A549 (cell line): ENCODE measurements at regions not wholly inside any gene's neighbourhood (a gene's known extent, or its start where the extent isn't known, plus 50 kb on each side); places are given as distances from the start of the nearest gene placed in this dataset.

ENCODE experiments used
- ATAC-seq, 2 experiments: fragments of 200-7000 bp in 1 of 2; fragments of >200 bp in 1 of 2; cut with Nextera tagmentation in 1 of 2; cut with Tn5 transposase in 1 of 2; 3 replicates each; pipeline versions ENCODE4 v1.8.0 to v1.9.1; 2018 to 2020; ENCODE audit warnings: mild to moderate bottlenecking in 1 of 2, moderate library complexity in 1 of 2
- CTCF ChIA-PET: fragments of 300-600 bp; sonication (Branson Sonifier 250); formaldehyde crosslinking; extraction: SDS; loops from one replicate; lab custom pipeline; 2021; ENCODE audit warnings: antibody characterized with exemption, inconsistent platforms; lab: Yijun Ruan, JAX
- POLR2A ChIA-PET: fragments of 350-600 bp; formaldehyde crosslinking; extraction: SDS; loops from one replicate; lab custom pipeline; 2021; ENCODE audit warnings: antibody characterized with exemption, inconsistent platforms; lab: Yijun Ruan, JAX
- DNase-seq, 2 experiments: peaks; one replicate each; pipeline versions ENCODE4 v3.0.0 to v3.0.0-alpha.2; 2011 to 2016; ENCODE audit warnings: low read depth in 1 of 2, low spot score in 1 of 2
- FAIRE-seq: peaks from 2 replicates; lab custom pipeline; 2011; peaks lifted over from hg19 to GRCh38; lab: Jason Lieb, UNC
- H3K27ac ChIP-seq, 2 experiments: fragments of >200 bp; sonication (Bioruptor Twin); formaldehyde crosslinking; 3 replicates each; pipeline ENCODE4 v1.5.1; 2016 to 2017
- H3K4me1 ChIP-seq: fragments of >200 bp; sonication (Bioruptor Twin); formaldehyde crosslinking; 3 replicates; pipeline ENCODE4 v1.6.1; 2016
- H3K4me2 ChIP-seq: fragments of >200 bp; sonication (Bioruptor Twin); formaldehyde crosslinking; 3 replicates; pipeline ENCODE4 v1.6.1; 2016
- H3K4me3 ChIP-seq: fragments of >200 bp; sonication (Bioruptor Twin); formaldehyde crosslinking; 3 replicates; pipeline ENCODE4 v1.5.1; 2016
- H3K9me3 ChIP-seq: fragments of >200 bp; sonication (Bioruptor Twin); formaldehyde crosslinking; 3 replicates; pipeline ENCODE4 v1.6.1; 2016
- BHLHE40 ChIP-seq: IDR thresholded peaks from 2 replicates; pipeline ENCODE4 v1.6.1; 2012; ENCODE audit warnings: low read depth, low read length, inconsistent platforms
- CHD4 ChIP-seq: fragments of 200-600 bp; sonication (generic); IDR thresholded peaks from 2 replicates; pipeline ENCODE4 v1.6.1; 2016; ENCODE audit warnings: antibody characterized with exemption, mild to moderate bottlenecking, borderline replicate concordance
- EHF ChIP-seq: fragments of 250-450 bp; sonication (Bioruptor Pico); IDR thresholded peaks from 2 replicates; pipeline ENCODE4 v1.5.0; 2020; ENCODE audit warnings: mild to moderate bottlenecking
- EP300 ChIP-seq, 2 experiments: fragments of >200 bp; sonication (Bioruptor Twin); formaldehyde crosslinking; IDR thresholded peaks; 2 replicates in 1 of 2; 3 replicates in 1 of 2; pipeline ENCODE4 v1.6.1; 2016 to 2017
- ESRRA ChIP-seq: fragments of 150-350 bp; IDR thresholded peaks from 2 replicates; pipeline ENCODE4 v1.6.1; 2014; ENCODE audit warnings: mild to moderate bottlenecking, low read length, borderline replicate concordance
- GATA3 ChIP-seq: IDR thresholded peaks from 2 replicates; pipeline ENCODE4 v1.6.1; 2012; ENCODE audit warnings: borderline replicate concordance
- JUN ChIP-seq, 2 experiments: fragments of >200 bp; sonication (Bioruptor Twin); formaldehyde crosslinking; IDR thresholded peaks; 2 replicates in 1 of 2; 3 replicates in 1 of 2; pipeline ENCODE4 v1.6.1; 2016 to 2017
- KDM5A ChIP-seq: fragments of 200-600 bp; sonication (generic); IDR thresholded peaks from 2 replicates; pipeline ENCODE4 v1.6.1; 2016; ENCODE audit warnings: antibody characterized with exemption, mild to moderate bottlenecking
- MAFK ChIP-seq: fragments of 450-650 bp; IDR thresholded peaks from 2 replicates; pipeline ENCODE4 v1.6.1; 2014; ENCODE audit not compliant: partially characterized antibody
- NFE2L2 ChIP-seq: fragments of 150-350 bp; conservative IDR thresholded peaks from 2 replicates; pipeline ENCODE4 v1.6.1; 2014; ENCODE audit warnings: low read length
- NPAS2 ChIP-seq: fragments of 250-450 bp; sonication (Bioruptor Pico); IDR thresholded peaks from 2 replicates; pipeline ENCODE4 v1.8.0; 2022; ENCODE audit warnings: mild to moderate bottlenecking, moderate library complexity, borderline replicate concordance
- NR3C1 ChIP-seq: fragments of >200 bp; sonication (Bioruptor Twin); formaldehyde crosslinking; IDR thresholded peaks from 3 replicates; pipeline ENCODE4 v1.6.1; 2017
- RNF2 ChIP-seq: fragments of 200-600 bp; sonication (generic); IDR thresholded peaks from 2 replicates; pipeline ENCODE4 v1.6.1; 2016; ENCODE audit warnings: low read depth, mild to moderate bottlenecking, antibody characterized with exemption, moderate library complexity, borderline replicate concordance
- WGBS: methylation state at CpG from one replicate; pipeline ENCODE4 v1.1.6; 2017; ENCODE audit errors: missing lambda C conversion rate; 5-methylcytosine and 5-hydroxymethylcytosine counted together
- TF ChIP-seq, protein P1 (sequence below): IDR thresholded peaks from 2 replicates; pipeline ENCODE4 v1.6.1; 2012
- TF ChIP-seq, protein P2 (sequence below): fragments of >200 bp; sonication (Bioruptor Twin); formaldehyde crosslinking; IDR thresholded peaks from 3 replicates; pipeline ENCODE4 v1.5.1; 2016
- TF ChIP-seq, protein P3 (sequence below): fragments of >200 bp; sonication (Bioruptor Twin); formaldehyde crosslinking; IDR thresholded peaks from 2 replicates; pipeline ENCODE4 v1.6.1; 2016
- TF ChIP-seq, protein P4 (sequence below): fragments of >200 bp; sonication (Bioruptor Twin); formaldehyde crosslinking; IDR thresholded peaks from 3 replicates; pipeline ENCODE4 v1.6.1; 2016
- TF ChIP-seq, protein P5 (sequence below): fragments of 200-600 bp; sonication (generic); IDR thresholded peaks from 2 replicates; pipeline ENCODE4 v1.6.1; 2016; ENCODE audit warnings: antibody characterized with exemption, mild to moderate bottlenecking, moderate library complexity
- TF ChIP-seq, protein P6 (sequence below): fragments of 250-450 bp; sonication (Bioruptor Pico); IDR thresholded peaks from 2 replicates; pipeline ENCODE4 v1.5.0; 2021; ENCODE audit warnings: mild to moderate bottlenecking, moderate library complexity, borderline replicate concordance

DNA sequence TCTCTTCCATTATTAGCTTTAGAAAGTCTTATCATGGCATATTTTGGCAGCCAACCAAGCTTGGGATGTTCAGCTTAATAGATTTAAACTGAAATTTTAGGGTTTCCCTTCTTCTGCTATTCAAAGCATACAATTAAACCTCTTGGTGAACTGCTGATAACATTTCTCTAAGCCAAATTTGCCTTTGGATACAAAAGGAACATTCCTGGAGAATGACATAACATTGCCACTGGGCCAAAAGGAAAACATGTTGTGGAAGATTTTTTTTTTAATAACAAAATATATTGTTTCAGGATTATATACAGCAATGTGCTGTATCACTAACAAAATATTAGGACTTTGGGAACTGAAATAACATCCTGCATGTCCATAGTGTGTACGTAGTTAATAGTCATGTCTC, 215.1 kb upstream of the TBX18 start:
- FAIRE-seq (no peak), ATAC-seq (no peak)
- H3K4me1 ChIP-seq = peaks cover 25% of the 10 kb centered on the region
- H3K4me2 ChIP-seq = no peak overlapping the region
- CTCF ChIA-PET = no interaction called here
- POLR2A ChIA-PET = no interaction called here
- no peaks in the 10 kb centered on the region for H3K9me3 ChIP-seq
- H3K27ac ChIP-seq = no peak overlapping the region
- no peak overlapping the region for H3K4me3 ChIP-seq
- TF ChIP-seq EP300 (IDR thresholded peaks at IDR 0.05) = no peak
- TF ChIP-seq, protein P1, sequence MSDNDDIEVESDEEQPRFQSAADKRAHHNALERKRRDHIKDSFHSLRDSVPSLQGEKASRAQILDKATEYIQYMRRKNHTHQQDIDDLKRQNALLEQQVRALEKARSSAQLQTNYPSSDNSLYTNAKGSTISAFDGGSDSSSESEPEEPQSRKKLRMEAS = no peak
- no peak for TF ChIP-seq RNF2
- TF ChIP-seq, protein P2, sequence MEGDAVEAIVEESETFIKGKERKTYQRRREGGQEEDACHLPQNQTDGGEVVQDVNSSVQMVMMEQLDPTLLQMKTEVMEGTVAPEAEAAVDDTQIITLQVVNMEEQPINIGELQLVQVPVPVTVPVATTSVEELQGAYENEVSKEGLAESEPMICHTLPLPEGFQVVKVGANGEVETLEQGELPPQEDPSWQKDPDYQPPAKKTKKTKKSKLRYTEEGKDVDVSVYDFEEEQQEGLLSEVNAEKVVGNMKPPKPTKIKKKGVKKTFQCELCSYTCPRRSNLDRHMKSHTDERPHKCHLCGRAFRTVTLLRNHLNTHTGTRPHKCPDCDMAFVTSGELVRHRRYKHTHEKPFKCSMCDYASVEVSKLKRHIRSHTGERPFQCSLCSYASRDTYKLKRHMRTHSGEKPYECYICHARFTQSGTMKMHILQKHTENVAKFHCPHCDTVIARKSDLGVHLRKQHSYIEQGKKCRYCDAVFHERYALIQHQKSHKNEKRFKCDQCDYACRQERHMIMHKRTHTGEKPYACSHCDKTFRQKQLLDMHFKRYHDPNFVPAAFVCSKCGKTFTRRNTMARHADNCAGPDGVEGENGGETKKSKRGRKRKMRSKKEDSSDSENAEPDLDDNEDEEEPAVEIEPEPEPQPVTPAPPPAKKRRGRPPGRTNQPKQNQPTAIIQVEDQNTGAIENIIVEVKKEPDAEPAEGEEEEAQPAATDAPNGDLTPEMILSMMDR = no peak
- TF ChIP-seq GATA3 = no peak
- TF ChIP-seq, protein P3, sequence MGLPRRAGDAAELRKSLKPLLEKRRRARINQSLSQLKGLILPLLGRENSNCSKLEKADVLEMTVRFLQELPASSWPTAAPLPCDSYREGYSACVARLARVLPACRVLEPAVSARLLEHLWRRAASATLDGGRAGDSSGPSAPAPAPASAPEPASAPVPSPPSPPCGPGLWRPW = no peak
- TF ChIP-seq, protein P4, sequence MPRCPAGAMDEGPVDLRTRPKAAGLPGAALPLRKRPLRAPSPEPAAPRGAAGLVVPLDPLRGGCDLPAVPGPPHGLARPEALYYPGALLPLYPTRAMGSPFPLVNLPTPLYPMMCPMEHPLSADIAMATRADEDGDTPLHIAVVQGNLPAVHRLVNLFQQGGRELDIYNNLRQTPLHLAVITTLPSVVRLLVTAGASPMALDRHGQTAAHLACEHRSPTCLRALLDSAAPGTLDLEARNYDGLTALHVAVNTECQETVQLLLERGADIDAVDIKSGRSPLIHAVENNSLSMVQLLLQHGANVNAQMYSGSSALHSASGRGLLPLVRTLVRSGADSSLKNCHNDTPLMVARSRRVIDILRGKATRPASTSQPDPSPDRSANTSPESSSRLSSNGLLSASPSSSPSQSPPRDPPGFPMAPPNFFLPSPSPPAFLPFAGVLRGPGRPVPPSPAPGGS = no peak
- no peak for TF ChIP-seq JUN (IDR thresholded peaks at IDR 0.05)
- no peak for TF ChIP-seq KDM5A
- TF ChIP-seq, protein P5, sequence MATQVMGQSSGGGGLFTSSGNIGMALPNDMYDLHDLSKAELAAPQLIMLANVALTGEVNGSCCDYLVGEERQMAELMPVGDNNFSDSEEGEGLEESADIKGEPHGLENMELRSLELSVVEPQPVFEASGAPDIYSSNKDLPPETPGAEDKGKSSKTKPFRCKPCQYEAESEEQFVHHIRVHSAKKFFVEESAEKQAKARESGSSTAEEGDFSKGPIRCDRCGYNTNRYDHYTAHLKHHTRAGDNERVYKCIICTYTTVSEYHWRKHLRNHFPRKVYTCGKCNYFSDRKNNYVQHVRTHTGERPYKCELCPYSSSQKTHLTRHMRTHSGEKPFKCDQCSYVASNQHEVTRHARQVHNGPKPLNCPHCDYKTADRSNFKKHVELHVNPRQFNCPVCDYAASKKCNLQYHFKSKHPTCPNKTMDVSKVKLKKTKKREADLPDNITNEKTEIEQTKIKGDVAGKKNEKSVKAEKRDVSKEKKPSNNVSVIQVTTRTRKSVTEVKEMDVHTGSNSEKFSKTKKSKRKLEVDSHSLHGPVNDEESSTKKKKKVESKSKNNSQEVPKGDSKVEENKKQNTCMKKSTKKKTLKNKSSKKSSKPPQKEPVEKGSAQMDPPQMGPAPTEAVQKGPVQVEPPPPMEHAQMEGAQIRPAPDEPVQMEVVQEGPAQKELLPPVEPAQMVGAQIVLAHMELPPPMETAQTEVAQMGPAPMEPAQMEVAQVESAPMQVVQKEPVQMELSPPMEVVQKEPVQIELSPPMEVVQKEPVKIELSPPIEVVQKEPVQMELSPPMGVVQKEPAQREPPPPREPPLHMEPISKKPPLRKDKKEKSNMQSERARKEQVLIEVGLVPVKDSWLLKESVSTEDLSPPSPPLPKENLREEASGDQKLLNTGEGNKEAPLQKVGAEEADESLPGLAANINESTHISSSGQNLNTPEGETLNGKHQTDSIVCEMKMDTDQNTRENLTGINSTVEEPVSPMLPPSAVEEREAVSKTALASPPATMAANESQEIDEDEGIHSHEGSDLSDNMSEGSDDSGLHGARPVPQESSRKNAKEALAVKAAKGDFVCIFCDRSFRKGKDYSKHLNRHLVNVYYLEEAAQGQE = no peak
- TF ChIP-seq, all 56 proteins: peak for 0
- 83% methylated on average over 1 of the region's 1 CpG for WGBS
- DNase-seq = no peak

DNA sequence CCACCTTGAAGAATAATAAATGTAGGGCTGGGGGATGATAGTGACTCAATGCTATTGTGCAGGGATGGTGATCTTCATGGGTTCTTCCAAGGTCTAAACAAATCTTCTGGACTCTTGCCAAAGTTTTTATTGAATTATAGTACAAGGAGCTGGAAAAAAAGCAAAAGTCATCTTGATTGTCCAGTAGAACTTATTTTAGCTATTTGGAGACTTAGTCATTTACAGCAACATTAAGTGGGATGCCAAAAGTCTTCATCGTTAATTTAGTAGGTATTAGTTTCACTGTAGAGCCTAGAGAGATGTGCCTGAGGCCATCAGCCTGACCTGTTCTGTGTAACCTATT, 212.9 kb upstream of the TBX18 start:
- 13% methylated on average over 1 of the region's 1 CpG for WGBS

More for the DNA sequence above, 212.9 kb upstream of the TBX18 start:
- no peak overlapping the region for H3K4me3 ChIP-seq
- no peak for DNase-seq
- peak; percentile 42 to 56; a peak in 5 of 6 replicates for ATAC-seq
- FAIRE-seq = no peak
- CTCF ChIA-PET = interaction anchor here (0.9 to 1.5 kb wide), 3 partner anchors 10 to 345 kb away, joined by 3 to 4 read pairs (median 4); no protein-coding TSS in a partner anchor
- peak overlapping the region; percentile 63; the same call in 2 of the 3 replicates for H3K4me2 ChIP-seq
- TF ChIP-seq NPAS2 (CRISPR knock-in tag) (no peak), NFE2L2 (no peak), EHF (no peak), EP300 (IDR thresholded peaks at IDR 0.05) (no peak), NR3C1 (no peak), MAFK (no peak), BHLHE40 (no peak), ESRRA (no peak), CHD4 (no peak)
- TF ChIP-seq, protein P6, sequence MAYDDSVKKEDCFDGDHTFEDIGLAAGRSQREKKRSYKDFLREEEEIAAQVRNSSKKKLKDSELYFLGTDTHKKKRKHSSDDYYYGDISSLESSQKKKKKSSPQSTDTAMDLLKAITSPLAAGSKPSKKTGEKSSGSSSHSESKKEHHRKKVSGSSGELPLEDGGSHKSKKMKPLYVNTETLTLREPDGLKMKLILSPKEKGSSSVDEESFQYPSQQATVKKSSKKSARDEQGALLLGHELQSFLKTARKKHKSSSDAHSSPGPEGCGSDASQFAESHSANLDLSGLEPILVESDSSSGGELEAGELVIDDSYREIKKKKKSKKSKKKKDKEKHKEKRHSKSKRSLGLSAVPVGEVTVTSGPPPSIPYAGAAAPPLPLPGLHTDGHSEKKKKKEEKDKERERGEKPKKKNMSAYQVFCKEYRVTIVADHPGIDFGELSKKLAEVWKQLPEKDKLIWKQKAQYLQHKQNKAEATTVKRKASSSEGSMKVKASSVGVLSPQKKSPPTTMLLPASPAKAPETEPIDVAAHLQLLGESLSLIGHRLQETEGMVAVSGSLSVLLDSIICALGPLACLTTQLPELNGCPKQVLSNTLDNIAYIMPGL = no peak
- TF ChIP-seq, protein P1 = no peak
- TF ChIP-seq, all 56 proteins: peak for 0
- no peaks in the 10 kb centered on the region for H3K9me3 ChIP-seq
- POLR2A ChIA-PET = interaction anchor here (0.6 to 1.4 kb wide), 2 partner anchors 213 to 1218 kb away, joined by 3 read pairs; partner anchors contain the start of gene TBX18
- H3K27ac ChIP-seq = peak overlapping the region; percentile 68 to 76
- peaks cover 25% of the 10 kb centered on the region for H3K4me1 ChIP-seq
